Hepatic stellate cell (primary cell): ENCODE measurements at regions not wholly inside any gene's neighbourhood (a gene's known extent, or its start where the extent isn't known, plus 50 kb on each side); places are given as distances from the start of the nearest gene placed in this dataset.

ENCODE experiments used
- DNase-seq: peaks from one replicate; pipeline ENCODE4 v3.0.0; 2011; ENCODE audit warnings: low spot score

DNA sequence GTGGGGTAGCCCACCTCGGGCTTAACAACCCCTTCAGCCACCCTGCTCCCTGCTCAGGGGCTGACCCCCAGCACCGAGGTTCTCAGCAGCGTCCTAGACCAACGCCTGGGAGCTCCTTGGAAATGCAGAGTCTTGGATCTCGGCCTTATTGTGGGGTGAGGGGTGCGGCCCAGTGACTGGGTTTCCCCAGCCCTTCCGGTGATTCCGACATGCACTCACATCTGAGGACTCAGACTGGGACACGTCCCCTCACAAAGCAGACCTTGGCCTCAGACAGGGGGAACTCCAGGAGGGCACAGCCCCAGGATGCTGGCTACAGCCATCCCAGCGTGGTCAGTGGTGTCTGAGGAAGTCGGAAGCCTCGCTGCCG lies 117.7 kb downstream of the RFLNA start:
- DNase-seq = no peak

DNA sequence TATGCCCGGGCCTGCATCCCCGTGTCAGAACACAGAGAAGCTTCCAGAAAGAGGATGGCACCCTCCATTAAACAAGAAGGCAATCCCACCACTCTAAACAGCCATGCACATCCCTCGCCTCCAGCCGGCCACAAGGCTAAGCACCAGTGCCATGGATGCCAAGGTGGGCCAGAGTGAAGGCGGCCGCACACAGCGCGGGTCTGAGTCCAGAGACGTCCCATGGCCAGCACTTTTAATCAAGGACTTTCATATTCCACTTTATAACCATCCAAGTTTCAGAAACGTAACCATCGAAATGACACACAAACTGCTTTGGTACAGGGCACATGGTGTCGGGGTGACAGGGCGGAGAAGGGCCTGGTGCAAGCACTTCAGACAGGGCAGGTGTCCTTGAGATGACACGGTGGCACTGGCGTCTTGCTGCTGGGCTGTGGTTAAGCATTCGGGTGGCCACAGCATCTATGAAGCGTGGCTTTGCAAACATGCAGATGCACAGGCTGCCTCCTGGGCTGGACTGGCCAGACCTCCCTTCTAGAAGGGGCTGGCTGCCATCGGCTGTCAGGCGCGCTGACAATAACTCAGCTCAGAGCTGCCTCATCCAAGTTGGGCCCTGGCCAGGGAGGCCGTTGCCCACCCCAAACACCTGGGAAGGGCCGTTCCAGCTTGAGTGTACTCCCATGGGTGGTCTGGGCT lies 117.2 kb downstream of the RFLNA start:
- no peak for DNase-seq

- DNase-seq = no peak
Observed at GRCh38 chr12:124411281-124411878, 116.5 kb downstream of the RFLNA start.

DNA sequence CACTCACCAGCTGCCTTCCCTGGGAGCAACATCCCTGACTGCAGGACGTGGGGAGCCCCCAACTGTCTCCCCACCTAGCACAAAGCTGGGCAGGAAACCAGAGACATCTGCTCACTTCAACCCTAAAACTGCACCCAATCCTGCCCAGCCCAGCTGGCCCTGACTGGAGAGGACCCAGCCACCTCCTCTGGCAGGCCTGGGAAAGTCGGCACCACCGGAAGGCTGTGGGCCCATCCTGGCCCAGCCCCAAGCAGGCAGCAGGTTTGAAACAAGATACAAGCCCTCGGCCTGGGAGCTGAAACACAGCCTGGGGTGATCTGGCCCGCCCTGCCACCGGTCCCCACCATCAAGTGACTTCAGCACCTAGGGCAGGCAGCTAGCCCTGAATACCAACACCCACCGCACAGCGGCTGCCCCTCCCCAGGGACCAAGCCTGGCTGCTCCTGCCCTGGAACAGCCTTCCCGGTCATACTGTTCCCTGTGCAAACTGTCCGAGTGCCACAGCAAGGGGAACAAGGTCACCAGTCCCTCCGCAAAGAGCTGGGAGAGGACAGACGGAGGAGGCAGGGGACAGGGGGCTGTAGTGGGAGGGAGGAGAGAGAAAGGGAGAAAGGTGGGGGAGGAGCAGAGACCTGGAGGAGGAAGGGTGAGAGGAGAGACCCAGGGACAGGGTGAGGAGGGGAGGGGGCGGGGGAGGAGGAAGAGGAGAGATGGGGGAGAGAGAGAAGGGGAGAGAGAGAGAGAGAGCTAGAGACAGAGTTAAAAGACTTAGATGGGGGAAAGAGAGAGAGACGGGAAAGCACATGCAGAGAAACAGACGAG lies 115.7 kb downstream of the RFLNA start:
- no peak for DNase-seq

GRCh38 chr12:124408822-124409517 lies 114.1 kb downstream of the RFLNA start:
- DNase-seq = no peak

DNA sequence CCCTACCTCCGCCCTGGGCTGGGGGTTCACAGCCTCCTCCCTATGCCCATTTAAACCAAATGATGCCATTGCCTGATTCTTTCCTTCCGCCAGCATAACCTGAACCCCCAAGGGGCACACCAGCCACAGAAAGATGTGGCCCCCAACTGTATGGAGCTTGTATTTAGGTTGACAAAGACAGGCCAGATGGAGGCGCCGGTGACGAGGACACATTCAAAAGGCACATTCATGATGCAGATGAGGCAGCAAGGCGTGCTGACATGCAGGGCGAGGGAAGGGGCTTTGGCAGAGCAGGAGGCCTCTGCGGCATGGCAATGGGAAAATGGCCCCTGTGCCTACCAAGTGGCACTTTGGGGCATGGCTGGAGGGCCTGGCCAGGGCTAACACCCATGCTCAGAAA lies 112.2 kb downstream of the RFLNA start:
- DNase-seq = no peak

GRCh38 chr12:124406043-124406442 lies 111.2 kb downstream of the RFLNA start:
- DNase-seq = no peak

DNA sequence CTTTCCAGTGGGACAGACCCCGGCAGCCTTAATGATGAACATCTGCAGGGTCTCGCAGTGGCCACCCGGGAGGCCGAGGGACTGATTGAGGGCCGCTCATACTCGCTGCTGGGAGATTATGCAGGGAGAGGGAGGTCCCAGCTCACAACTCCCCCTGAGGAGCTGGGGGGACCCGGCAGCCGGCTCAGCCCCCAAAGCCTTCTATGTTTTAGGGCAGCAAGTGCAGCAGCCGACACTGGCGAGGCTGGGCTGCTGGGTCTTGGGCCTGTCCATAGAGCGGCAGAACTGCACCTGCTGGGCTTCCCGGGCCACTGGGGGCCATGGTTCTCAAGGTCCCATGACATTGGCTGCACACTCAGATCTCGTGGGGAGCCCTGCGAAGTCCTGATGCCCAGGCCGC lies 110.7 kb downstream of the RFLNA start:
- DNase-seq = no peak

GRCh38 chr12:124405151-124405550 lies 110.3 kb downstream of the RFLNA start:
- DNase-seq = no peak

GRCh38 chr12:124404162-124404784 lies 109.4 kb downstream of the RFLNA start:
- DNase-seq = no peak

DNA sequence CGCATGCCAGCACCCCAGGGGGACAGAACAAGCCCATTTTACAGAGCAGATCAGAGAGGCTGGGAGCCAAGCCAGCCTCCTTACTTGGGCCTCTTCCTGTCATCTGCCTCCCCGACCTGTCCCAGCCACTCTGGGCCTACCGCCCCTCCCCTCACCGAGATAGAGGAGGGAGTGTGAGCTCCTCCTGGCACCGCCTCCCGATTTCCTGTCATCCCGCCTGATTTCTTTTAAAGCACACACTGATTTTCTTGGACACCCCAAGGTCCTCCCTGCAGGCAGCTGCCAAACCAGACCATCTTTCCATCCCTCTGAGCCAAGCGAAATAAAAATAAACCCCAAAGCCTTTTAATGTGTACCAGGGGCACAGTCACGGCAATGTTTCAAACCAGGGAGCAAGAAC lies 108.4 kb downstream of the RFLNA start:
- DNase-seq = no peak

DNA sequence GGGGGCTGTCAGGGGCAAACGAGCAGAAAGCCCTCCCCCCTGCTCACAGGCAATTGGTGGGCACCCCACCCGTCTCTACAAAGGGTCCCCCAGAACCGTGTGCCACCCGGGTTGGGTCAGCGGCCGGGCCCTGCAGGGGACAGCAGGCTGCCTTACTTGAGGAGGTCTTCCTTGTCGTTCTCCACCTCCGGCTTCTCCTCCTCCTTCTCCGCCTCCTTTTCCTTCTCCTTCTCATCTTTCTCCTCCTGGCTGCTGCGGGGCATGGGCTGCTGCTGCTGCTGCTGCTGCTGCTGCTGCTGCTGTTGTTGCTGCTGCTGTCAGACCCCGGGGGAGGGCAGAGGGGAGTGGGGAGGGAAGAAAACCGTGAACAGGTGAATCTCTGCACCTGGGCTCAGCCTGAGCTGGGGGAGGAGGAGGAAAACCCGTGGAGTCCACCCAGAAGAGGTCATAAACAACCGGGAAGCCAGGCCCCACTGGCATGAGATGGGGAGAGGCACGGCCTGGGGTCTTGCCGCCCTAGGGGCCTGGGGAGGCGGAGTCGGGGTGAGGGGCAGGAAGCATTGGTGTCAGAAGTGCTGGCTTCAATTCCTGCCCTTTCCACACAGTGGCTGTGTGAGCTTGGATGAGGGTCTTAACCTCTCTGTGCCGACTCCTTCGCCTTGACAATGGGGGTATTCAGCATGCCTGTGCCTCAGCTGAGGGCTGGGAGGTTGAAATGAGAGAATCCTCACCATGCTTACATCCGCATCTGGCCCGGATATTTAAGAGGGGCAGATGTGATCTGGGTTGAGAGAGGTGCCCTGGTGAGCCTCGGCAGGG lies 107.6 kb downstream of the RFLNA start:
- DNase-seq = no peak

DNA sequence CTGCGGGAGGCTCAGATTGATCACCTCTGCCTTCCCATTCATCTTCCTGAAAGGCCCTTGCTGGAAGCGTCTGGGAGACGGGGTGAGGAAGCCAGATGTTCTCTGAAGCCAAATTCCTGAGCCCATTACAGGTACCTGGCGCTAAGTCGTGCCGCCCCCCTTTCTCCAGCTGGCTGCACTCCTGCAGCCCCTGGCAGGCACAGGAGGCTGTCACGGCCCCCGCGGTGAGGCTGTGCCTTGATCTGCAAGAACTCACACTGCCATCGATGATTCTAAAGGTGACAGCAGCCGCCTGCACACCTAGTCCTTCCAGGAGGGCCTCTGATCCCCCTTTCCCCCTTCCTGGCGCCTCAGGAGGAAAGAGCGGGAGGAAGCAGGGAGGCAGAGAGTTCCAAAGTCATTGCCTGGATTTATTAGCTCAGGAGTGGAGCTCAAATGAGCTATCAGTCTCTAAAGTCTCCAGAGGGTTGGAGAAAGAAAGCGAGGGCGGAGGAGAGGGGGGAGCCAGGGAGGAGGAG lies 106.9 kb downstream of the RFLNA start:
- DNase-seq = no peak

DNA sequence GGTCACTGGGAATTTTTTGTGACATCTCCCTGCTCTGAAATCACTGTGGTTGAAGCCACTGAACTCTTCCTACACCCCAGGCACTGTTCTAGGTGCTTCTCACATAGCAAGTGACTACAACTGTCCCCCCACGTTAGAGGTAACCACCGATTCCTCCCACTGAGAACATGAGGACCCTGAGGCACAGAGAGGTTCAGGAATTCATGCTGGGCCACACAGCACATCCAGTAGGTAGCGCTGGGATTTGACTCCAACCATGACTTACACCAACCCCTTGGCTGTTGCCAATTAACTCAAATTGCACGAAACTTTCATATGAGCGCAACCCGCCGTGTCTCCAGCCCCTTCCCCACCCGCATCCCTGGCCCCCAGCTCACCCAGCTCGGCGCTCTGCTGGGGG lies 105.2 kb downstream of the RFLNA start:
- no peak for DNase-seq

DNA sequence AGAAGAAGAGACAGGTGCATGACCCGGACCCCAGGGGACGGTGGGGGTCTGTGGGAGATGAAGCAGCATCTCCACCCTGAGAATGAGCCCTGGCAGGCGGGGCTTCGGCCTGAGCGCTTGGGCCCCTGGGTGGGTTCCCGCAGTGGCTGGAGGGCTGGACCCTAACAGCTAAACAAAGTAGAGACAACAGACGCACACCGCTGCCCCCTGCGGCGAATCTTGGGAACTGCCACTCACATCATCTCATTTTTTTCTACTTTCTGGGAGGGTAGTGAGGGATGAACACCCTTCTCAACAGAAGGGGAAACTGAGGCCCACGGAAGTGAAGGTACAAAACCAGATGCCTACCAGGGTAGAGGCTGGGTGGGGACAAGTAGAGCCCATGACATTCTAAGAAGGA lies 104.7 kb downstream of the RFLNA start:
- DNase-seq = peak; percentile 69

DNA sequence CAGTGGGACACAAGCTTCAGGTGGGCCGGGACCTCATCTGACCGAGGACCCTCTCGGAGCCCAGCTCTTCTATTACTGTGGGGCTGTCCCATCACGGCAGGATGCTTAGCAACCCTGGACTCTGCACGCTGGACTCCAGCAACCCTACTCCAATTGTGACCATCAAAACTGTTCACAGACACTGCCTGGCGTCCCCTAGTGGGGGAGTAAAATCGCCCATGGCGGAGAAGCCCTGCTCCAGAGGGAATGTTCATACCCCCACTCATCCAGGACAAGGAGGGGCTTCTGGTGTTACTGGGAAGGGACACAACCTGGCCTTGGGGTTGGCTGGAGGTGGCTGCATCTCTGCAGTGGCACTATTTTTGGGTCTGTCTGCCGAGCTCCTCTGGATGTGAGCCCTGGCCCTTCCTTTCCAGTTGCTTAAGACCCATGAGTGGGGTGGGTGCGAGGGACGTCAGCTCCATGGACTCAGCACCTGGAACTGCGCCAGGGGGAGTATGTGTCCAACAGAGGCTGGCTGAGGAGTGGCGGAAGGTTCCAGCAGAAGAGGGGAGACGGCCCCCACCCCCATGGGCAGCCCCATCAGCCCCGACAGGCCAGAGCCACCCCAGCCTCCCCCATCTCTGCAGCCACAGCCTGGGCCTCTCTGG lies 103.8 kb downstream of the RFLNA start:
- DNase-seq = no peak

DNA sequence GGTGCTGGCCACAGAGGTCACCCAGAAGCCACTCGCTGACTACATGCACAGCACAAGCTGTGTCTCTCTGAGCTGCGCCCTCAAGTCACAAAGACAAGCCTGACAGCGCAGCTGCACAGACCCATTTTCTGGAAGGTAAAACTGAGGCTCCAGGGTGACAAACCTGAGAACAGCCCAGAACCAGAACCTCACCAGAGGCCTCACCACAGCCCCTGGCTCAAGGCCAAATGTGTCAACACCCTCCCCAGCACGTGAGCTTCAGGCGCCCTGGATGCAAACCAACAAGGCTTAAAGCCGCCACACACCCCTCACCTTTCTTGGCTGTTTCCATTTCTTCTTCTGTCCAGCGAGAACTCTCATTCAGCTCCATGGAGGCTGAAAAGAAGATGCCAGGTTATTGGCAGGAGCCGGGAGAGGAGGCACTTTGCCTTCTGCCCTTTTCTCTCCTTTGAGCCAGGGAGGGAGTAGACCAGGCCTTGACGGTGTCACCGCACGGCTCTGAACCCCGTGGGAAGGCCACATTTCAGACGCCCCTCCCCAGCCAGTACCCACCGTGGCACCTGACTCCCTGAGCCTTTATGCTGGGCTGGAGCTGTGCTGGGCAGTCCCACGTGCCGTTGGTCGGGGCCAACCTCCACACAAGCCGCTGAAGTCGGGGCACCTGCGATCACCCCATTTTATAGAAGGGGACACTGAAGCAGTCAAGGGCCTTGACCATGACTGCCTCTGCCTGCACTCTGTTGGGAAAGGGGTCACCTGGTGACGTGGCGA lies 103.1 kb downstream of the RFLNA start:
- DNase-seq = no peak

DNA sequence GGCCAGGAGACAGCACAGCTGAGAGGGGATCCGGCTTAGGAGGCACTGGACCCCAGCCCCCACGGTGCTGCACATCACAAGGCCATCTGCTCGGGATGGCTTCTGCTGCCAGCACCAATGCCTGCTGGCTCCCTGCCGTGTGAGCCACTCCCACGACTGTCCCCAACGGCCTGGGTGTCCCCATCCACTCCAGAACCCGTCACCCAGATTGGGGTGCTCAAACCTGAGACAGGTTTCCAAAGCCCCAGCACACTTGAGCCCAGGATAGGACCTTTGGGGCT lies 102.4 kb downstream of the RFLNA start:
- DNase-seq = no peak

- DNase-seq = no peak
Observed at GRCh38 chr12:124396544-124397398, 101.9 kb downstream of the RFLNA start.
